ENCODE measurements at regions not wholly inside any gene's neighbourhood (a gene's known extent, or its start where the extent isn't known, plus 50 kb on each side); places are given as distances from the start of the nearest gene placed in this dataset.
"Not testable (repeated sequence)": the region's sequence is repeated elsewhere in the genome, so short reads cannot be mapped to it uniquely, and the experiment has no call there.

GRCh38 chr6:28621268-28621667 lies 95.6 kb downstream of the GPX5 start:
- DNase-seq (ENCODE audit: low spot score), result not testable (repeated sequence)

GRCh38 chr6:28623242-28623641 lies 97.6 kb downstream of the GPX5 start:
- not testable (repeated sequence) for DNase-seq (ENCODE audit: low spot score)

DNA sequence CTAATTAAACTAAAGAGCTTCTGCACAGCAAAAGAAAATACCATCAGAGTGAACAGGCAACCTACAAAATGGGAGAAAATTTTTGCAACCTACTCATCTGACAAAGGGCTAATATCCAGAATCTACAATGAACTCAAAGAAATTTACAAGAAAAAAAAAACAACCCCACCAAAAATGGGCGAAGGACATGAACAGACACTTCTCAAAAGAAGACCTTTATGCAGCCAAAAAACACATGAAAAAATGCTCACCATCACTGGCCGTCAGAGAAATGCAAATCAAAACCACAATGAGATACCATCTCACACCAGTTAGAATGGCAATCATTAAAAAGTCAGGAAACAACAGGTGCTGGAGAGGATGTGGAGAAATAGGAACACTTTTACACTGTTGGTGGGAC lies 100.7 kb downstream of the GPX5 start:
- not testable (repeated sequence) for DNase-seq (ENCODE audit: low spot score)

GRCh38 chr6:28632326-28632851 lies 106.7 kb downstream of the GPX5 start:
- no peak for DNase-seq (ENCODE audit: low spot score)

DNA sequence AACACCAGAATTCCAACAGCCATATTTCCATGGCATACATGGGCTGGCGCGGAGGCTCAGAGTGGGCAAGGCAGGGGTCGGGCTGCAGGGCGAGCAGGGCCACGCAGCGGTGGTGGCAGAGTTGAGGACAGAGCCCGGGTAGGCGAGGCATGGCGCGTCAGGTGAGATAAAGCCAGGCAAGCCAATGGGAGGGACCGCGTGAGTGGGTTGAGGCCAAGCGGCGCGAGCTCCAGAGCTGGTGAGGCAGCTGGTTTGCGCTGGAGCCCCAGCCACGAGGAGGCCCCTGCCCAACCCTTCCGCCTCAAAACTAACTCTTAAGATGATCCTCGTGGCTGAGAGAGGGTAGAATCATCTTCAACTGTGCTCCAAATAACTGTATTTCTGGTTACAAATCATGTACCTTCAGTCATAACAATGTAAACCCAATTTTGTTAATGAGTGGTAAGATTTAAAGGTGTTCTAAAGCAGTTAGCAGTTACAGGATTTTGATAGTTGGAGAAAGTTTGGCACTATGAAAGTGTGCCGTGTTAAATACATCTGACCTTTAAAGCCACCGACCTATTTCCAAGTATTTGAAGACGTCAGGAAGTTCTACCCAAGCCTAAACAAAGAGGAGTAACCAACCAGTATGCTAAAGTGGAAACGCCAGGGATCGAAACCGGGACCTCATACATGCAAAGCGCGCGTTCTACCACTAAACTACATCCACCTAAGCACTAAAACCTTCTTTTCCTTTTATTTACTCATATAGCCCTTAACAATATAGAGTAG lies 107.9 kb downstream of the GPX5 start:
- DNase-seq (ENCODE audit: low spot score), result no peak

GRCh38 chr6:28634411-28634760 lies 108.7 kb downstream of the GPX5 start:
- no peak for DNase-seq (ENCODE audit: low spot score)

DNA sequence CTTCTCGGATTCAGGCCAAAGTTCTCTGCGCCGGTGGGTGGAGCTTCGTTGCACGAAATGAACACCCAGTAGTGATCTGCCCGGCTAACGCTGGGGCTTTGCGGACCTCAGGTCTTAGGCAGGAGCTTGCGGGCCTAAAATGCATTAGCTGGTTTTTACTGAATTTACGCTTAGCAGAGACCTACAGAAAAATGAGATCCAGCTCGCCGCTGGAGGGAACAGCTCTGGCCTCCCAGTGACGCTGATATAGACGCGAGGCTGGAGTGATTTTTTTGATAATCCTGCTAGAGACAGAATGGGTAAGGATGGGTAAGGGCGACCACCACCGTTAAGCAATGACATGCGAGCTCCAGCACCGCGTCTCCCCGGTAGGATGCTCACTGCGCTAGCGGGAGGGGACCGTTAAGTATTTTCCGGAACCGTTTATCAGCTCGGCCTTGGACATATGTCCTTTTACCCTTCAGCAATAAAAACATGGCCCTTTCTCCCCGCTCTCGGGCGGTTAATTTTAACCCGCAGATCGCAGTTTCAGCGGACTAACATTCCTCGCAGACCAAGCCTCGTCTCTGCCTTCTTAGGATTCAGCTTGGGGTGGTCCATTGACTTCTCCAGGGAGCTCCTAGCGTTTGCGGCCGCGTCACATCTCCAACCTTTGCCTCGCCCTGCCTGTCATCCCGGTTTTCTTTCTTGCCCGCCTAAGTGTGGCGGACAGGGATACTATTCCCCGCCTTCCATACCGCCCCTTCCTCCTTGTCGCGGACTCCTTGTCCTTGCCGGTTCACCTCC lies 109.3 kb downstream of the GPX5 start:
- no peak for DNase-seq (ENCODE audit: low spot score)

- DNase-seq (ENCODE audit: low spot score), result no peak
Observed at GRCh38 chr6:28635547-28636158, 110.0 kb downstream of the GPX5 start.

- DNase-seq (ENCODE audit: low spot score), result no peak
Observed at GRCh38 chr6:28638787-28639430, 113.2 kb downstream of the GPX5 start.

GRCh38 chr6:28639445-28640290 lies 114.0 kb downstream of the GPX5 start:
- not testable (repeated sequence) for DNase-seq (ENCODE audit: low spot score)

DNA sequence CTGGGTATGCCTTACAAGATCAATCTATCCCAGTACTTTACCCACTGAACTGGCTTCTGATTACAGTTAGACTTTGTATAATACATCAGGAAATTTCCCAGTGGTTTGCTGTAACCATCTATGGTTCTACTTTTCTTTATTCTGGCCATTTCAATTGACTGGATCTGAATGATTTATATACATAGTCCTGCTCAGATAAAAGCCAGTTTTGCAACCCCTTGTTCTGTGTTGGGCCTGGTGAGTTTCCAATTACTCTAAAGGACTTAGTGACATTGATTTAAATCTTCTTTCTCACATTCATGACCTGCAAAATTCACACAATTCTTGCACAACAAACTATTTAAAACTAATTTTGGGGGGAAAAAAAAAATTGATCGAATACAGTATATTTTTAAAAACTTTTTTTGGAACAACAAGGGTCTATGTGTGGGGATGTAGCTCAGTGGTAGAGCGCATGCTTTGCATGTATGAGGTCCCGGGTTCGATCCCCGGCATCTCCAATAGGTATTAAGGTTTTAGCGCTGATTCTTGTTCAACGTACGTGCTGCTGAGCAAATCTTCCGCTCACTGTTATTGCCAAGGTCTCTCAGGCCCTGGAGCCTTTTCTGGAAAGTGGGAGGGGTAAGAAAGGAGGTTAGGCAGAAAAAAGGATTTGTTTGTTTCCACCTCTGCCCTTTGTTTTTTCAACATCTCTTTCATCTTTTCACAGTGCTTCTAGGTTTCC lies 117.5 kb downstream of the GPX5 start:
- DNase-seq (ENCODE audit: low spot score), result peak; percentile 46

- no peak for DNase-seq (ENCODE audit: low spot score)
Observed at GRCh38 chr6:28646650-28647049, 121.0 kb downstream of the GPX5 start.

- DNase-seq (ENCODE audit: low spot score), result peak; percentile 95
Observed at GRCh38 chr6:28648035-28648877, 122.6 kb downstream of the GPX5 start.

- DNase-seq (ENCODE audit: low spot score), result no peak
Observed at GRCh38 chr6:28648878-28649375, 123.2 kb downstream of the GPX5 start.

- DNase-seq (ENCODE audit: low spot score), result no peak
Observed at GRCh38 chr6:28651161-28651560, 125.5 kb downstream of the GPX5 start.

GRCh38 chr6:28653876-28654275 lies 128.2 kb downstream of the GPX5 start:
- no peak for DNase-seq (ENCODE audit: low spot score)

- no peak for DNase-seq (ENCODE audit: low spot score)
Observed at GRCh38 chr6:28655164-28655563, 129.5 kb downstream of the GPX5 start.

DNA sequence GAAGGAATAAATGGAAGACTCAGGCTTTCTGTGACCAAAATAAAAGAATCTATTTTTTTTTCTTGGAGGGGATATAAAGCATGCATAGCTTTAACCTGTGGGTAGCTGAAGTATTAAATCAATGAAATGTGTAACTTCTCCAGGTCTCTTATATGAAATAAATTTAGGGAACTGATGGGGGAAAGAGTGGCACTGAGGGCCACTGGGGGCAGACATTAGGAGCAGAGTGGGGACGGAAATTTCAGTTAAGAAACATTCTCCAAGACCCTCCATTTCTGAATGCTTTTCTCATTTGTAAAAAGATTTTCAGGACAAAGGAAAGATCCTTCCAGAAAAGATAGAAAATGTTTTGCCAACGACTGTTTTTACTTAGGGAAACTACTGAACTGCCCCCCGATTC lies 131.0 kb downstream of the GPX5 start:
- DNase-seq (ENCODE audit: low spot score), result no peak

DNA sequence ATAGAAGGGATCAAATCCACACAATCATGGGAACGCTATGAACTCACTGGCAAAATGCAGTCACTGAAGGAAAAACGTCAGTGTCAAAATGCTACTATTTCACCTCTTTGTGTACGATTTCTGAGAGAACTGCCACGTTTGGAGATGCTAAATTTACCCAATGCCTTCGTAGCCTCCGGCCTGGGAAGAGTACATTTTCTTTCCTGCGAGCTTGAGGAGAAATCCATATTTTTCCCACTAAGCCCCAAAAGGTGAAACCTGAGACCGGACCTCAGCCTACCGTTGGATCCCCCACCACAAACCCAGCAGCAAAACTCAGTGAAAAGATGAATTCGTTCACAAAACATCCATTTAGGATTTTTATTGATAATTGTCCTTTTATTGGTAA lies 131.7 kb downstream of the GPX5 start:
- no peak for DNase-seq (ENCODE audit: low spot score)

Data from HT-29 (cell line).